PFSK-1 (cell line): ENCODE measurements at regions not wholly inside any gene's neighbourhood (a gene's known extent, or its start where the extent isn't known, plus 50 kb on each side); places are given as distances from the start of the nearest gene placed in this dataset.

ENCODE experiments used
- FOXP2 ChIP-seq: optimal IDR thresholded peaks from 2 replicates; pipeline ENCODE3; 2011; ENCODE audit warnings: borderline replicate concordance, control low read depth, inconsistent platforms; ENCODE audit not compliant: insufficient read depth; ENCODE audit errors: extremely low read length, extremely low read depth
- POLR2AphosphoS5 ChIP-seq: IDR thresholded peaks from 2 replicates; pipeline ENCODE4 v1.6.1; 2012; ENCODE audit warnings: low read depth, mild to moderate bottlenecking, control low read depth, low read length, moderate library complexity
- REST ChIP-seq, 2 experiments: IDR thresholded peaks; 2 replicates each; pipeline versions ENCODE4 v1.6.1 to v1.8.0; 2011 to 2012; ENCODE audit warnings: low read depth in 2 of 2, low read length in 2 of 2, control low read depth in 1 of 2, inconsistent platforms in 1 of 2, mild to moderate bottlenecking in 1 of 2, moderate library complexity in 1 of 2; ENCODE audit not compliant: insufficient read depth in 1 of 2
- SIN3A ChIP-seq: IDR thresholded peaks from 2 replicates; pipeline ENCODE4 v1.6.1; 2012; ENCODE audit warnings: mild to moderate bottlenecking, low read length, moderate library complexity, borderline replicate concordance; ENCODE audit not compliant: insufficient read depth
- TAF1 ChIP-seq: IDR thresholded peaks from 2 replicates; pipeline ENCODE4 v1.6.1; 2012; ENCODE audit warnings: low read length, control low read depth, borderline replicate concordance; ENCODE audit not compliant: insufficient read depth

GRCh38 chr2:129813404-129813803 is 166.1 kb upstream of the RAB6C start:
- TF ChIP-seq POLR2AphosphoS5 (no peak), REST (IDR thresholded peaks at IDR 0.05; ENCODE audit: insufficient read depth in 1 of 2, low read depth in 2 of 2, low read length in 2 of 2) (no peak), TAF1 (no peak), SIN3A (no peak), FOXP2 (no peak)
